Endothelial cell (in vitro differentiated cells): ENCODE measurements at regions not wholly inside any gene's neighbourhood (a gene's known extent, or its start where the extent isn't known, plus 50 kb on each side); places are given as distances from the start of the nearest gene placed in this dataset.
A peak's percentile ranks its signal among the peaks of the same experiment; 100 is the strongest.
"Not testable (repeated sequence)": the region's sequence is repeated elsewhere in the genome, so short reads cannot be mapped to it uniquely, and the experiment has no call there.

Experiments used
- DNase-seq: peaks from one replicate; pipeline ENCODE4 v3.0.0; 2021; ENCODE audit warnings: low spot score
- H3K27ac Mint-ChIP-seq: one replicate; pipeline ENCODE4 v1.8.0; 2021; ENCODE audit warnings: mixed read lengths, inconsistent platforms; ENCODE audit not compliant: unreplicated experiment
- H3K27me3 Mint-ChIP-seq: one replicate; pipeline ENCODE4 v1.8.0; 2021; ENCODE audit warnings: mild to moderate bottlenecking, moderate library complexity, mixed read lengths, inconsistent platforms; ENCODE audit not compliant: unreplicated experiment
- H3K36me3 Mint-ChIP-seq: one replicate; pipeline ENCODE4 v1.8.0; 2021; ENCODE audit warnings: mild to moderate bottlenecking, low read depth, mixed read lengths, inconsistent platforms; ENCODE audit not compliant: unreplicated experiment
- H3K4me1 Mint-ChIP-seq: one replicate; pipeline ENCODE4 v1.8.0; 2021; ENCODE audit warnings: mild to moderate bottlenecking, mixed read lengths, inconsistent platforms; ENCODE audit not compliant: unreplicated experiment
- H3K4me3 Mint-ChIP-seq: one replicate; pipeline ENCODE4 v1.8.0; 2021; ENCODE audit warnings: mild to moderate bottlenecking, mixed read lengths, inconsistent platforms; ENCODE audit not compliant: unreplicated experiment
- H3K9me3 Mint-ChIP-seq: one replicate; pipeline ENCODE4 v1.8.0; 2021; ENCODE audit warnings: mixed read lengths, inconsistent platforms; ENCODE audit not compliant: unreplicated experiment
- CTCF ChIP-seq: fragments of 200-600 bp; sonication (generic); IDR thresholded peaks from one replicate; pipeline ENCODE4 v1.5.0; 2021; ENCODE audit warnings: antibody characterized with exemption; ENCODE audit not compliant: unreplicated experiment

- Mint-ChIP-seq H3K27me3 (no peaks in the 10 kb centered on the region), H3K4me1 (no peaks in the 10 kb centered on the region), H3K9me3 (no peaks in the 10 kb centered on the region), H3K27ac (no peak overlapping the region), H3K36me3 (no peaks in the 10 kb centered on the region), H3K4me3 (no peak overlapping the region)
- peak; percentile 55 for DNase-seq
- no peak for TF ChIP-seq CTCF
These were observed 207.1 kb upstream of the SLC8A1 start for GRCh38 chr2:40658941-40659340.

GRCh38 chr2:40665493-40666232 lies 213.8 kb upstream of the SLC8A1 start:
- no peak overlapping the region for H3K4me3 Mint-ChIP-seq

GRCh38 chr2:40666398-40666797 lies 214.5 kb upstream of the SLC8A1 start:
- Mint-ChIP-seq H3K27ac (no peak overlapping the region), H3K27me3 (no peaks in the 10 kb centered on the region), H3K4me1 (no peaks in the 10 kb centered on the region), H3K36me3 (no peaks in the 10 kb centered on the region), H3K4me3 (no peak overlapping the region), H3K9me3 (no peaks in the 10 kb centered on the region)
- DNase-seq = no peak
- no peak for TF ChIP-seq CTCF

More at GRCh38 chr2:40665493-40666232, 213.8 kb upstream of the SLC8A1 start:
- no peaks in the 10 kb centered on the region for H3K4me1 Mint-ChIP-seq
- no peak overlapping the region for H3K27ac Mint-ChIP-seq
- H3K36me3 Mint-ChIP-seq = no peaks in the 10 kb centered on the region
- no peak for DNase-seq
- no peaks in the 10 kb centered on the region for H3K9me3 Mint-ChIP-seq
- no peak for TF ChIP-seq CTCF
- H3K27me3 Mint-ChIP-seq = no peaks in the 10 kb centered on the region

GRCh38 chr2:40668425-40668824 lies 216.5 kb upstream of the SLC8A1 start:
- Mint-ChIP-seq H3K27me3 (no peaks in the 10 kb centered on the region), H3K9me3 (no peaks in the 10 kb centered on the region), H3K36me3 (no peaks in the 10 kb centered on the region), H3K27ac (no peak overlapping the region), H3K4me1 (no peaks in the 10 kb centered on the region), H3K4me3 (no peak overlapping the region)
- TF ChIP-seq CTCF = no peak
- no peak for DNase-seq

GRCh38 chr2:40676134-40676790 lies 224.4 kb upstream of the SLC8A1 start:
- H3K27me3 Mint-ChIP-seq, H3K9me3 Mint-ChIP-seq, DNase-seq, H3K4me1 Mint-ChIP-seq, H3K36me3 Mint-ChIP-seq, H3K27ac Mint-ChIP-seq, H3K4me3 Mint-ChIP-seq: not testable (repeated sequence)
